22Rv1 (cell line): ENCODE measurements at regions not wholly inside any gene's neighbourhood (a gene's known extent, or its start where the extent isn't known, plus 50 kb on each side); places are given as distances from the start of the nearest gene placed in this dataset.
"Not testable (repeated sequence)": the region's sequence is repeated elsewhere in the genome, so short reads cannot be mapped to it uniquely, and the experiment has no call there.

Experiments used
- ZFX ChIP-seq: fragments of 450-650 bp; IDR thresholded peaks from 2 replicates; pipeline ENCODE4 v1.6.1; 2017; ENCODE audit warnings: antibody characterized with exemption, borderline replicate concordance
- TF ChIP-seq, protein P1 (sequence below): fragments of 450-650 bp; IDR thresholded peaks from 2 replicates; pipeline ENCODE4 v1.5.1; 2017; ENCODE audit warnings: mild to moderate bottlenecking

DNA sequence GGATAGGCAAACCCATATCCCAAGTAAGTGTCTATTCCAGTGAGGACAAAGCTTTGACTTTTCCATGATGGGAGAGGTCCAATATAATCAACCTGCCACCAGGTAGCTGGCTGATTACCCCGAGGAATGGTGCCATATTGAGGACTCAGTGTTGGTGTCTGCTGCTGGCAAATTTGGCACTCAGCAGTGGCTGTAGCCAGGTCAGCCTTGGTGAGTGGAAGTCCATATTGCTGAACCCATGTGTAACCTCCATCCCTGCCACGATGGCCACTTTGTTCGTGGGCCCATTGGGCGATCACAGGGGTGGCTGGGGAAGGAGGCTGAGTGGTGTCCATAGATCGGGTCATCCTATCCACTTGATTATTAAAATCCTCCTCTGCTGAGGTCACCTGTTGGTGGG is 65.5 kb upstream of the CFAP126 start:
- TF ChIP-seq, protein P1, sequence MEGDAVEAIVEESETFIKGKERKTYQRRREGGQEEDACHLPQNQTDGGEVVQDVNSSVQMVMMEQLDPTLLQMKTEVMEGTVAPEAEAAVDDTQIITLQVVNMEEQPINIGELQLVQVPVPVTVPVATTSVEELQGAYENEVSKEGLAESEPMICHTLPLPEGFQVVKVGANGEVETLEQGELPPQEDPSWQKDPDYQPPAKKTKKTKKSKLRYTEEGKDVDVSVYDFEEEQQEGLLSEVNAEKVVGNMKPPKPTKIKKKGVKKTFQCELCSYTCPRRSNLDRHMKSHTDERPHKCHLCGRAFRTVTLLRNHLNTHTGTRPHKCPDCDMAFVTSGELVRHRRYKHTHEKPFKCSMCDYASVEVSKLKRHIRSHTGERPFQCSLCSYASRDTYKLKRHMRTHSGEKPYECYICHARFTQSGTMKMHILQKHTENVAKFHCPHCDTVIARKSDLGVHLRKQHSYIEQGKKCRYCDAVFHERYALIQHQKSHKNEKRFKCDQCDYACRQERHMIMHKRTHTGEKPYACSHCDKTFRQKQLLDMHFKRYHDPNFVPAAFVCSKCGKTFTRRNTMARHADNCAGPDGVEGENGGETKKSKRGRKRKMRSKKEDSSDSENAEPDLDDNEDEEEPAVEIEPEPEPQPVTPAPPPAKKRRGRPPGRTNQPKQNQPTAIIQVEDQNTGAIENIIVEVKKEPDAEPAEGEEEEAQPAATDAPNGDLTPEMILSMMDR: not testable (repeated sequence)
- not testable (repeated sequence) for TF ChIP-seq ZFX
